ENCODE measurements at regions not wholly inside any gene's neighbourhood (a gene's known extent, or its start where the extent isn't known, plus 50 kb on each side); places are given as distances from the start of the nearest gene placed in this dataset.

DNA sequence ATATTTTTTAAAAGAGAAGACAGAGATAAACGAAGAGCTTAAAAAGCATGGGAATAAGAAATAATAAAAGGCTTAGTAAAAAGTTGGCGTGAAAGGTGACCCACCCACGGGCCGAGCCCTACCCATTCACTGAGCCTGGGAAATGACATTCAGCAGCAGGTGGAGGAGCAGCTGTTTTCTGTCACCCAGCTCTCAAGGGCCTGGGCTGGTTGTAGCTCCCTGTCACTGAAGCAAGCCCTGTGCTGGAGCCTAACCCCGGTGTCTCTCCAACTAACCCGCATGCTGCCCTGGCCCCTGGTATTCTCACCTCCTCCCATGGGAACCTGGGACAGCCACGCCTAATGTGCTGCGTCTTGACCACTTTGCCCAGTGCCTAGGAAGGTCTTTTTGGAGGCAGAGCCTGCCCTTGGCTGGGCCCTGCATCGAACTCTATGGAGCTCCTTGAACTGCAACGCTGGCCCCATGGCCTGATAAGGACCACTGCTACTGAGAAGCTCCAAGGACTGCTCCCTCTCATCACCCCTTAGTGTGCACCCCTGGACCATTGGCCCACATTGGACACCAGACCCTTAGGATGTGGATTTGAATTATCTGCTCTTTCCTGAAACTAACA lies 68.8 kb upstream of the IYD start:
- Histone ChIP-seq H3K4me3 (ENCODE audit: low read depth, low read length) (no peak overlapping the region), H3K36me3 (ENCODE audit: control insufficient read depth, insufficient read depth, low read length) (no peaks in the 10 kb centered on the region), H3K27me3 (ENCODE audit: control insufficient read depth, insufficient read depth, low read length) (no peaks in the 10 kb centered on the region)
- DNase-seq (ENCODE audit: low read depth): no peak
- TF ChIP-seq, protein P1, sequence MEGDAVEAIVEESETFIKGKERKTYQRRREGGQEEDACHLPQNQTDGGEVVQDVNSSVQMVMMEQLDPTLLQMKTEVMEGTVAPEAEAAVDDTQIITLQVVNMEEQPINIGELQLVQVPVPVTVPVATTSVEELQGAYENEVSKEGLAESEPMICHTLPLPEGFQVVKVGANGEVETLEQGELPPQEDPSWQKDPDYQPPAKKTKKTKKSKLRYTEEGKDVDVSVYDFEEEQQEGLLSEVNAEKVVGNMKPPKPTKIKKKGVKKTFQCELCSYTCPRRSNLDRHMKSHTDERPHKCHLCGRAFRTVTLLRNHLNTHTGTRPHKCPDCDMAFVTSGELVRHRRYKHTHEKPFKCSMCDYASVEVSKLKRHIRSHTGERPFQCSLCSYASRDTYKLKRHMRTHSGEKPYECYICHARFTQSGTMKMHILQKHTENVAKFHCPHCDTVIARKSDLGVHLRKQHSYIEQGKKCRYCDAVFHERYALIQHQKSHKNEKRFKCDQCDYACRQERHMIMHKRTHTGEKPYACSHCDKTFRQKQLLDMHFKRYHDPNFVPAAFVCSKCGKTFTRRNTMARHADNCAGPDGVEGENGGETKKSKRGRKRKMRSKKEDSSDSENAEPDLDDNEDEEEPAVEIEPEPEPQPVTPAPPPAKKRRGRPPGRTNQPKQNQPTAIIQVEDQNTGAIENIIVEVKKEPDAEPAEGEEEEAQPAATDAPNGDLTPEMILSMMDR (IDR thresholded peaks at IDR 0.05; ENCODE audit: insufficient read depth, low read depth, low read length): no peak
- CTCF ChIA-PET: no interaction called here
- POLR2A ChIA-PET: no interaction called here

DNA sequence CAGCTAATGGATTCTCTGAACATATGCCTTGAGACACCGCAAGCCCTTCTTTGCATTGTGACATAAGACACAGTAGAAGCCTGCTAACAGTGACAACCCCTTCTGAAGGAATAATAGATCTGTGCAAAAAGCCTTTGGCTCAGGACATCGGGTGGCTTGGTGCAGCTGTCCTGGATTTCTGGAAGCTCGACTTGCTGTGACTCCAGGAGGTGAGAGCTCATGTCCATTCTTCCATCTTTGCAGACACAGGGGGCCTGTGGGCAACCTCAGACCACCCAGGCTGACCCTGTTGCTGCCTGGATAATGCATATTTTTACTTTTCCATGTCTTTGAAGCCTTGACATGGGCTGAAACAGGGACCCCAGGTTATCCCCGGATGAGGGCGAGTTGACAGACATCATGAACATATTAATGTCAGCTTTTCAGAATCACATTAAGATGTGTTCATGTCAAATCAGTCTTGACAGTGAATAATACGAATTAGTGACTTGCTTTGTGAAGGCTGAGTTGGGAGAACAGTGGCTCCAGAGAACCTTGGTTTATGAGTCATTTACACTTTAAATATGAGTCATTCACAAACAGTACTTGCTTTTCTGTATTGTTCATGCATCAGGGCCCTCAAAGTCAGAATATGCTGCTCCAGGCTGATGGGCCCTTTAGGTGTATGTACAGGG lies 66.8 kb upstream of the IYD start:
- POLR2A ChIA-PET: no interaction called here
- H3K27me3 ChIP-seq (ENCODE audit: control insufficient read depth, insufficient read depth, low read length): no peaks in the 10 kb centered on the region
- H3K4me3 ChIP-seq (ENCODE audit: low read depth, low read length): no peak overlapping the region
- CTCF ChIA-PET: interaction anchor here (1.8 kb wide), 1 partner anchor 9 kb away, joined by 5 read pairs; no protein-coding TSS in a partner anchor
- no peak for DNase-seq (ENCODE audit: low read depth)
- TF ChIP-seq, protein P1 (IDR thresholded peaks at IDR 0.05; ENCODE audit: insufficient read depth, low read depth, low read length): no peak
- no peaks in the 10 kb centered on the region for H3K36me3 ChIP-seq (ENCODE audit: control insufficient read depth, insufficient read depth, low read length)

DNA sequence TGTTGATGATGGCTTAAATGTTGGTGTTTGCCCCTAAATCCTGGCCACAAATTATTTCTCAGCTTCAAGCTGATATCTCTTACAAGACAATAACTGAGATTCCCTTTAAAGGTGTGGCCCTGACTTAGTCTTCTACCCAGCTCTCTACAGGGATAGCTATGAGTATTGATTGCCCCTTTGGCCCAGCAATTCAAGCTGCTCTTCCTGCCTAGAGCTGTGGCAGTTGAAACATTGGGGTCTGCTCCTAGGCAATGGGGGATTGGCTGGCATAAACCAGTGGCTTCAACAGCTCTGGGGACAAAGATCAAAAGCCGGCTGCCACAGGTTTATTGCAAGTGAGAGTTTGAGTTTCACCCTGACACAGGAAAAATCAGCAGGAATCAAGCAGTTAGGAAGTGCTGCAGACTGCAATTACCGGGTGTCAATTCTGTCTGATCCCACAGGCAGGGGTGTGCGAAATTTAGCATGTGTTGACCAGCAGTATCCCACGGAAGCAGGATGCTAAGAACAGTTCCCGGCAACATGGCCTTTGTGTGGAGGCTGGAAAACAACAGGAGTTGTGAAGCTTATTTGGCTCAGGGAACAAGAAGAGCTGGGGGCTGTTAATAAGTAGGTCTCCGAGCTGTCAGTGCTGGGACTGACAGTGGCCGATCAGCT lies 66.2 kb upstream of the IYD start:
- no peaks in the 10 kb centered on the region for H3K36me3 ChIP-seq (ENCODE audit: control insufficient read depth, insufficient read depth, low read length)
- CTCF ChIA-PET: interaction anchor here (1.8 kb wide), 1 partner anchor 9 kb away, joined by 5 read pairs; no protein-coding TSS in a partner anchor
- no peak overlapping the region for H3K4me3 ChIP-seq (ENCODE audit: low read depth, low read length)
- POLR2A ChIA-PET: no interaction called here
- H3K27me3 ChIP-seq (ENCODE audit: control insufficient read depth, insufficient read depth, low read length): no peaks in the 10 kb centered on the region
- no peak for DNase-seq (ENCODE audit: low read depth)
- TF ChIP-seq, protein P1 (IDR thresholded peaks at IDR 0.05; ENCODE audit: insufficient read depth, low read depth, low read length): no peak

DNA sequence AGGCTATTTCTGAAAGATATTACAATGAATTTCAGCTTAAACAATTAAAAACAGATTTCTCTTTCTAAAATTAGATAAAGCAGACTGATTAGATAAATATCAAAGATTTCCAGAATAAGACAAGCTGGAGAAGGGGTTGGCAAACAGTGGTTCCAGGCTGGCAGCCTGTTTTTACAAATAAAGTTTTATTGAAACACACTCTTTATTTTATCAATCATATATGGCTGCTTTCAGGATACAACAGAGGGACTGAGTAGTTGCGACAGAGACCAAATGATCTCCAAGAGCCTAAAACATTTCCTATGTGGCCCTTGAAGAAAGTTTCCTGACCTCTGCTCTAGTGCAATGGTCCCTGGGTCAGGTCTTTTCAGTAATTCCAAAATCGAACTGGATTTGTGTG lies 65.6 kb upstream of the IYD start:
- TF ChIP-seq, protein P1 (IDR thresholded peaks at IDR 0.05; ENCODE audit: insufficient read depth, low read depth, low read length): no peak
- Histone ChIP-seq H3K4me3 (ENCODE audit: low read depth, low read length) (no peak overlapping the region), H3K36me3 (ENCODE audit: control insufficient read depth, insufficient read depth, low read length) (no peaks in the 10 kb centered on the region), H3K27me3 (ENCODE audit: control insufficient read depth, insufficient read depth, low read length) (no peaks in the 10 kb centered on the region)
- ChIA-PET CTCF (no interaction called here), POLR2A (no interaction called here)
- DNase-seq (ENCODE audit: low read depth): no peak

DNA sequence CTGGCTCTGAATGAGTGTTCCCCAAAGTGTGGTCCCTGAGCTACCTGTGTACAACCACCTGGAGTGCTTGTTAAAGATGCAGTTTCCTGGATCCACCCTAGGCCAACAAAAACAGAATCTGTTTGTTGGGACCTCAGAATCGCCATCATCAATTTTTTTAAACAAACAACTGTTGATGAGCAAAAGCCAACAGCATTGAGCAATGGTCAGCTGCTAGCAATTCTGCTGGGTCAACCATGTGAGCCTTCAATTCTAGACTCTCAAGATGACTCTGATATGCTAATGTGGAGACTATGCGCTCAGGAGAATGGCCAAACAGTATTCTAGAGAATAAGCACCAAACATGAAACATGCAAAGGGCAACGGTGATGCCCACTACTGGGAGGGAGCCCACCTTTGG lies 64.4 kb upstream of the IYD start:
- H3K36me3 ChIP-seq (ENCODE audit: control insufficient read depth, insufficient read depth, low read length): no peaks in the 10 kb centered on the region
- H3K4me3 ChIP-seq (ENCODE audit: low read depth, low read length): no peak overlapping the region
- ChIA-PET POLR2A (no interaction called here), CTCF (no interaction called here)
- TF ChIP-seq, protein P1 (IDR thresholded peaks at IDR 0.05; ENCODE audit: insufficient read depth, low read depth, low read length): no peak
- DNase-seq (ENCODE audit: low read depth): no peak
- H3K27me3 ChIP-seq (ENCODE audit: control insufficient read depth, insufficient read depth, low read length): 0 out of 2 replicates have a peak, but pooled peaks cover 1% of the 10 kb centered on the region

Data from BJ (cell line).